ENCODE measurements at regions not wholly inside any gene's neighbourhood (a gene's known extent, or its start where the extent isn't known, plus 50 kb on each side); places are given as distances from the start of the nearest gene placed in this dataset.
"Not testable (repeated sequence)": the region's sequence is repeated elsewhere in the genome, so short reads cannot be mapped to it uniquely, and the experiment has no call there.

DNA sequence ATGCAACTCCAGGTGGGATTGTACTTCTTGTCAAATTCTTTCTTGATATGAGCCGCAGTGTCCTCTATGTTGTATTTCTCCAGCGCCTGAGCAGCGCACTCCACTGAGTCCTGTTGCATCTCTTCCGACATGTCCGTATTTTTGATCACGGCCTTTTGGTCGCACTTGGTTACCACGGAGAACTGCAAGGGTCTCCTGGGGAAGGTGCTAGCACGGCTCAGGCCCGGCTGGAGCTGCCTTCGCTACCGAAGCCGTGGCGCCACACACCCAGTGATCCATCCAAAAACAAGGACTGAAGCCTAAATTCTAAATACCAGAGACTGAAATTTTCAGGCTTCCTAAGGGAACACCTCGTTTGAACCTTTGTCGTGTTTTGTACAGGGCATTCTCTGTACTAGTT, 194.4 kb upstream of the SEMA3D start:
- ATAC-seq (no peak), DNase-seq (no peak)
- intact Hi-C loops (cut with DNase I, micrococcal nuclease) = no loop called here

DNA sequence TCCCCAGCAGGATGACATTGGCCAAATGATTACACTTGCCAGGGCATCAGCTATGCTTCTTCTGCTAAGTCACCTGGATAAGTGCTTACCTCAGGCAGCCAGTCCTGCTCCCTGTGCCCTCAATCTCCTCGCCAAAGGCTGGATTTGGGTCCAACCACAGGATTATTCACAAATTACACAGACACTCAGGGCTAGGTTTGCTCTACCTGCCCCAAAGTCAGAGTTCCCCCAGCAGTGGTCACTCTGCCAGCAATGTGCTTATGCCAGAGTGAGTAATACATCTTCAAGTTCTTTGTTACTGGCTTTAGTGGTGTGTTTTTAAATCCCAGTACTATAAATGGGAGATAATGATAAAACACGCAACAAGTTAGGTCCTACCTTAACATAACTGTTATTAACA, 189.7 kb upstream of the SEMA3D start:
- intact Hi-C loops (cut with DNase I, micrococcal nuclease) = no loop called here
- ATAC-seq (no peak), DNase-seq (no peak)

DNA sequence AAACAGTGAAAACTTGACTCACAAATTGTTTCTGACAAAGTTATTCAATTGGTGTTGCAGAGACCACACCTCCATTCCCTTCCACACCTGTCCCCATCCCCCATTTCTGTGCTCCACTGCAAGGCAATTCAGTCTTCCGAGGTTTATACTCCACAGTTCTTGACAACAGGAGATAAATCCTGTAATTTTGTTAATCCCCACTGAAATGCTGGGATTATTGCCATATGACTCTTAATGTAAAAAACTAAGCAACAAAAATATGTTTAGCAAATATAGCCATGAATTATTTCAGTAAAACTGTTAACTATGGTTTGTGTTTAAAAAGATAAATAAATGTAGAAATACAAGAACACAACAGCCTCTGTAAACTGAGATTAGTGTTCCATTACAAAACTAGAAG, 170.1 kb upstream of the SEMA3D start:
- DNase-seq (no peak), ATAC-seq (no peak)
- intact Hi-C loops (cut with DNase I, micrococcal nuclease) = no loop called here

DNA sequence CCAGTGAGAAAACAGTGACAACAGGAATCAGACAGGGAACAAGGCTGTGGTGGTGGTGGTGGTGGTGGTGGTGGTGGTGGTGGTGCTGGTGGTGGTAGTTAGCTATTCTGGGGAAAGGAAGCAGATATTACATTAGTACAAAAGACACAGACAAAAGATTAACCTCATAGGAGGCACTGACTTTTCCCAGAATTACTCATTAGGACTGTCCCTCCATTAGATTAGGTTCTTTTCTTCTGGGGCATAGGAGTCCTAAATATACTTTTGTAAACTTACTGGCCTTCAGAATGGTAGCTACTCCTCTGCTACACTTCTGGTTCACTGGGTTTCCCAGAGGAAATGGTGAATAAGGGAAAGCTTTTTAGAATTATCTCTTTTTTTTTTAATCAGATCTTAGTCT, 156.6 kb upstream of the SEMA3D start:
- intact Hi-C loops (cut with DNase I, micrococcal nuclease) = no loop called here
- ATAC-seq (no peak), DNase-seq (no peak)

DNA sequence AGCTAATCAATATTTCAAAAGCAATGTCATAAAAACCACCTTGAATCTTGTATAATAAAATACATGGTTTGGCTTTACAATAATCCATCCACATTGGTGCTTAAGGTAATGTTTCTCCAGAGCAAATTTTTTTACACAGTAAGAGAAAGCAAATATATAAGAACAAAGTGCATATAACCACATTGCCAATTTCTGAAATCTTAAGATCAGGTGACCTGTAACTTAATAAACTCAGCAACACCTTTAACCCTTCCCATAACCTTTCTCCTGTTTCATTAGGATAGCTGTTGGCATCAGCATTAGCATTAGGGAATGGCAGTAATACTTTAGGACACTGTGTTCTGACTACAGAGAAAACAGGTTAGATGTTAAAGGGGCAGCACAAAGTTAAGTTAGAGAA, 155.9 kb upstream of the SEMA3D start:
- intact Hi-C loops (cut with DNase I, micrococcal nuclease) = no loop called here
- DNase-seq = no peak
- ATAC-seq = no peak

DNA sequence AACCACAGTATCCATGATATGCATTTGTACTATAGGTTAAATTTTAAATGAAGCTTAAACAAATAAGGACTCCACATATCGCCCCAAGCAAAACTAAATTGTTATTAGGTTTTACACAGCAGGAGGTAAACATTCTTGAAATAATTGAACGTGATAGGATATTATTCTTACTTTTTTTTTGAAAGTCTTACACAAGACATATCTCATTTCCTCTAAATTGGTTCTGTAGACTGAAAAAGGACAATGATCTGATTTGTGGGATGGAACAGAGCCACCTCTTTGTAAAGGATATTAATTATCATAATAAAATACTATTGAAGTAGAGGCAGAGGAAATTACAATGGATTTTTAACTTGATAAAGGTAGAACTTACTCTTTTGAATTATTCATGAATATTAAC, 155.1 kb upstream of the SEMA3D start:
- DNase-seq (no peak), ATAC-seq (no peak)
- intact Hi-C loops (cut with DNase I, micrococcal nuclease) = no loop called here

DNA sequence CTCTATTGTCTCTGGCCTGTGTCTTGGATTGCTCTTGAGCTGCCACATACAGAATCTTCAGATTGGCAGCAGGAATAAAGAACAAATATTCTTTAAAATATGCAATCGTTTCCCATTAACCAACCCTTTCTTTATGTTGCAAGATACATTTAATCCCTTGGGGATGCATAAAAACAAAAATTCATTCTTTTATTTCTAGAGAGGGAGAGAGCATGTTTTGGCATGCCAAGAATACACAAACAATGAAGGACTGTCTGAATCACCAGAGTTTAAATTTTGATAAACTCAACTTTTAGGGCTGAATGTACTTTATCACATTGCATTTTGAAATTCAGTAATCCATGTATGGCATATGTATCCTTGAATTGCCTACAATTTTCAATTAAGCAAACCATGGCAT, 154.3 kb upstream of the SEMA3D start:
- ATAC-seq (no peak), DNase-seq (no peak)
- intact Hi-C loops (cut with DNase I, micrococcal nuclease) = no loop called here

DNA sequence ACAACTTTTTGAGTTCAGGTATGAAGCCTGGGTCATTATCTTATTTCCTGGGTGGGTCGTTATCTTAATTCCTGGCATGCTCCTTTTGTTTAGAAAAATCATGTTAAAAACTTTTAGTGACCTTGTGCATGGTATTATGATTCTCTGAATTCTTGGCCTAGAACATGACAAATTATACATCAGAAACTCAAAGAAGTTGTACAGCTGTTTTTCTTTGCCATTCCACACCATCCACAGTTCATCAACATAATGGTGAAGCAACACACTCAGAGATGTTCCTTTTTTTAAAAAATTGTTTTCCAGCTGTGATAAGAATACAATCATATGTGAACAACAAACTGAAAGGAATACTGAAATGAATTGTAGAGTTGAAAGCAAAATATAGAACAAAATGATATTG, 149.2 kb upstream of the SEMA3D start:
- DNase-seq = no peak
- intact Hi-C loops (cut with DNase I, micrococcal nuclease) = no loop called here
- ATAC-seq = no peak

DNA sequence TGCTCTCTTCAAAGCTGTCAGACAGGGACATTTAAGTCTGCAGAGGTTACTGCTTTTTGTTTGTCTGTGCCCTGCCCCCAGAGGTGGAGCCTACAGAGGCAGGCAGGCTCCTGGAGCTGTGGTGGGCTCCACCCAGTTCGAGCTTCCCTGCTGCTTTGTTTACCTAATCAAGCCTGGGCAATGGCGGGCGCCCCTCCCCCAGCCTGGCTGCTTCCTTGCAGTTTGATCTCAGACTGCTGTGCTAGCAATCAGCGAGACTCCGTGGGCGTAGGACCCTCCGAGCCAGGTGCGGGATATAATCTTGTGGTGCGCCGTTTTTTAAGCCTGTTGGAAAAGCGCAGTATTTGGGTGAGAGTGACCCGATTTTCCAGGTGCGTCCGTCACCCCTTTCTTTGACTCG, 148.3 kb upstream of the SEMA3D start:
- DNase-seq; intact Hi-C loops (cut with DNase I, micrococcal nuclease); ATAC-seq: not testable (repeated sequence)

DNA sequence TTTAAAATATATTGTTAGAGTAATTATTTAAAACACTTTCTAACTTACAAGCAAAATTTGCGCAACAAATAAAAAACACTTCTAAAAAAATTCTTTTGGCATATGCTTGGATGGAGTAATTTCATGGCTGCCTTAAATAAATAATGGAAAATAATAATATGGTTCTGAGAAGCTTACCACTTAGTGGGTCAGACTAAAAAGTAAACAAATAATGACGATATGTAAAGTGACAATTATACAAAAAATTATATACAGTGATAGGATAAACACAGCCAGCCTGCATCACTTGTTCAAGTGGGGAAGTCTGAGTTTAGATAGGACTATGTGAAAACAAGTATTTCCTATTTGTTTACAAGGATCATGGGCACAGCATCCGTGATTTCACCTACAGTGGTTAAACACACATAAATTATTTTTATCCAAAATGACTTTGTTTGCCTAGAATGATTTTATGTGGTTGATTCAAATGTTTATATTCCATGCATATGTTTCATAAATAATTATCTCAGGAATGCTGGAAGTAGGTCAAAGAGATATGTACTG, 141.7 kb upstream of the SEMA3D start:
- DNase-seq (no peak), ATAC-seq (no peak)
- intact Hi-C loops (cut with DNase I, micrococcal nuclease) = no loop called here

DNA sequence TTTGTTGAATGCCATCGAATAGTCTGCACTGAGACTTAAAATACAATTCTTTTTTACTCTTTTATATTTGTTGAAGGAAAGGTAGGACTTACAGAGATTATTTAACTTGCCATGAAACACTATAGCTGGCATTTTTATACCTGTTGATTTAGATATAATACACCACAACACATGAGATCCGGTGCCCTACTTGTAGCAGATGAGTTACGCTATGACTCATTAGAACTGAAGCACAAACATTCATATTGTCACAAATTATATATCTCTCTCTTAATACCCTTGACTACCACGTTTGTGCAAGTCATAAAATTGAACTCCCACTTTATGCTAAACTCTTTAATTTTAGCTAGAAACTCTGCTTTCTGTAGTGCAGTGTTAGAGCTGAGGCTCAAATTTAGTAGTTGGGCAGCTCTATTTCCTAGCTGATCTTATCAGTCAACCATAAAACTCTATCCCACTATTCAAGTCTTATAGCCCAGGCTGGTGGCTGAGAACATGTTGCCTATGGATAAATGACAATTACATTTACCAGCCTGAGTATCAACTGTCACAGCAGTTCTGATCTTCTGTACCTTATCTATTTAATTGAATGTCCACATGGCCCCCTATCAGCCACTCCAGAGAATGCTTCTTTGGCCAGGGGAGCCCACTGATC, 137.4 kb upstream of the SEMA3D start:
- intact Hi-C loops (cut with DNase I, micrococcal nuclease) = no loop called here
- DNase-seq = no peak
- ATAC-seq = no peak

DNA sequence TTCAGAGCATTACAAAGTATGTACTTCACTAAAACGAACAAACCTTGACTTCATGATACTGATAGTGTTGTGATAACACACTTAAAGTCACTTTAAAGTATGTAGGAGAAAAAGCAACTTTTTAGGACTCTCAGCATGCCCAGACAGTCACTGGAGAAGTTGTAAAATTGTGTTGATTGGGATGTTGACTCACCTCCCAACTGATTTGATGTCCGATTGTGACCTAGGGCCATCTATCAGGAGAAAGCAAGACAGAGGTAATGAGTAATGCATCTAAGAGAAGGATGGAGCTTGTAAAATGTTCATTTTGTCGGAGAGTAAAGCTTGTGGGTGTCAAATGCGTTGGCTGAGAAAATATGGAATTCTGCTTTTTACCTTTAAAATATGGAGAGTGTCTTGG, 135.4 kb upstream of the SEMA3D start:
- DNase-seq = no peak
- intact Hi-C loops (cut with DNase I, micrococcal nuclease) = no loop called here
- ATAC-seq = no peak

DNA sequence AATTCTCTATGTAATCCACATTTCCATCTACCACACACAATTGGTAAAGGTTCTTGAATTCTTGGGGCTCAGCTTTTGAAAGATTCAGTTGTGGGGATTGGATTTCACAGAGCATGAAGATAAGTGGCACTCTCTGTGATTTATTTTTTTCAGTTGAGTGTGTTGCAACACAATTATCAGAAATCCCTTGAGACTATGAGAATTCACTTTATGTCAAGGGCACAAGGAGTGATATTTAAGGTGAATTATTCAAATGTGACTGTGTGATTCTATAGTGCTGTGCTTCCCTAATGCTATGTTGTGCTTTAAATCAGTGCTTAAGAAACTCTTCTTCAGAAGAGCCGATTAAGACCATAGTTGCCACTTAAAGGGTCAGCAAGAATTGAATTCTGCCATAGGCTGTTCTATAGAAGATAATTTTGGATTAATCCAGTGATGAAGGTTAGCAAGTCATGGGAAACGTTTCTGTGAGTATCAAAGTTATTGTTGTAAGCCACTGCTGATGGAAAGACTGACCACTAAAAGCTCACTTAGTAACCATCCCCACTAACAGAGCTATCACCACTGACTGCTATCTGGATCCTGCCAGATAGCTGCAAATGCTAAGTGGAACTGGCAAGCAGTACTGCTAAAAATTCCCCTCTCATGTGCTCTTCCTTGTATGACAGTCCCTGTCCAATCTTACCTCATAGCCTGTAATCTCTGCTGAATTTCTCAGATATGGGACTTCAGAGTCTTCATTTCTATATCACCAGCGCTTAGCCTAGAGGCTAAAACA, 134.0 kb upstream of the SEMA3D start:
- DNase-seq (no peak), ATAC-seq (no peak)
- intact Hi-C loops (cut with DNase I, micrococcal nuclease) = no loop called here

DNA sequence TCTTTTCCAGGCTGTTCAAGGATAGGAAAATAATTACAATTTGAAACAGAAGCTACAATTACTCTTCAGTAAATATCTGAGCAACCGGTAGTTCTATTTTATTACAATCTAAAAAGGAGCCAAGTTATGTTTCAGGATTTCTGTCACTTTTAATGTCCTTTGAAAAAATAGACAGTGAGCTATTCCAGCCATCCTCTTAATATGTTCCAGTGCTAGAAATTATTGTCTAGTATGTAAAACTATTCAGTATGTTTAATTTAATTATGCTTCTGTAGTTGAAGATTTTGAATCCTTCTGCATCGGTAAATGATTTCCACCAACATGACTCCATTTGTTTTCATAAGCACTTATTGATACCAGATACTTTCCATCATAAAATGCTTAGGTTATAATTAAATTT, 129.6 kb upstream of the SEMA3D start:
- ATAC-seq (no peak), DNase-seq (no peak)
- intact Hi-C loops (cut with DNase I, micrococcal nuclease) = no loop called here

DNA sequence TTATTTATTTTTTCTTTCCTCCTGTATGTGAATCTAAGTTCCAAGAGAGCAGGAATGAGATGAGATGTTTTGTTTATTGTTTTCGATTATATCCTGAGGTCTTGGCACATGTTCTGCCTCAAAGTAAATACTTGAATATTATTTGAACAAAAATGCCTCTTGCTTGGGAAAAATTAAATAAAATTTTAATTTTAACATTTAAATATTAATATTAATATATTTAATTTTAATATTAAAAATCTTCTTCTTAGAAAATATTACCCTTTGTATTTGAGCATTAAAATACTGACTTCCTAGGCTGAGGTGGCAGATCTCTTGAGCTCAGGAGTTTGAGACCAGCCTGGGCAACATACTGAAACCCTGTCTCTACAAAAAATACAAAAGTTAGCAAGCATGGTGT, 123.4 kb upstream of the SEMA3D start:
- no peak for ATAC-seq
- no peak for DNase-seq
- intact Hi-C loops (cut with DNase I, micrococcal nuclease) = no loop called here

DNA sequence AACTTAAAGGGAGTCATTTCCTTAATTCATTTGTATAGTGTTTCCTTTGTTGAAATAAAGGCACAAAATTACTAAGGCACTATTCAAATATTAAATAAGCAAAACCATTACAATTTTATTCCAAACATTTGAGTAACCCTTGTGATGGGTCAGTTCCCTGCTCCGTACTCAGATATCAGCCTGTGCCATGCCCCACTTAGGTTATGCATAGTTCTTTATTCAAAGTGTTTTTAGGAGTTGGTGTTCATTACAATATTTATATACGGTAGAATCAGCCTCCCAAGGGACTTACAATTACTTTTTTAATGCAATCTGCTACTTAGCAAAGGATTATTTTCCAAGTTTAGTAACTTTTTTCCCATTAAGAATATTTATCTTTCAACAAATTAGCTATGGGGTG, 119.3 kb upstream of the SEMA3D start:
- intact Hi-C loops (cut with DNase I, micrococcal nuclease) = no loop called here
- no peak for DNase-seq
- no peak for ATAC-seq

DNA sequence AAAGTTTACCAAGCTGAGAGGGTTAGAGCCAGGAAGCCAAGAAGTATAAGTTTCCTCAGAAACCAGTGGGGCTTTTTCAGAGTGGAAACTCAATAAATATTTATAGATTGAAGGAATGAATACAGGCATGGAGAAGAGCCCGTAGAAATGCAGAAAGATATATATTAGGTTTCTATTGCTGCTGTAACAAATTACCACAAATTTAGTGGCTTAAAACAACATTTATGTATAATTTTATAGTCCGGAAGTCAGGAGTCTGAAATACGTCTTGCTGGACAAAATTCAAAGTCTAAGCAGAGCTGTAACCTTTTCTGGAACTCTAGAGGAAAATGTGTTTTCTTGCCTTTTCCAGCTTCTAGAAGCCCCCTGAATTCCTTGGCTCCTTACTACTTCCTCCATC, 107.3 kb upstream of the SEMA3D start:
- DNase-seq (no peak), ATAC-seq (no peak)
- intact Hi-C loops (cut with DNase I, micrococcal nuclease) = no loop called here

DNA sequence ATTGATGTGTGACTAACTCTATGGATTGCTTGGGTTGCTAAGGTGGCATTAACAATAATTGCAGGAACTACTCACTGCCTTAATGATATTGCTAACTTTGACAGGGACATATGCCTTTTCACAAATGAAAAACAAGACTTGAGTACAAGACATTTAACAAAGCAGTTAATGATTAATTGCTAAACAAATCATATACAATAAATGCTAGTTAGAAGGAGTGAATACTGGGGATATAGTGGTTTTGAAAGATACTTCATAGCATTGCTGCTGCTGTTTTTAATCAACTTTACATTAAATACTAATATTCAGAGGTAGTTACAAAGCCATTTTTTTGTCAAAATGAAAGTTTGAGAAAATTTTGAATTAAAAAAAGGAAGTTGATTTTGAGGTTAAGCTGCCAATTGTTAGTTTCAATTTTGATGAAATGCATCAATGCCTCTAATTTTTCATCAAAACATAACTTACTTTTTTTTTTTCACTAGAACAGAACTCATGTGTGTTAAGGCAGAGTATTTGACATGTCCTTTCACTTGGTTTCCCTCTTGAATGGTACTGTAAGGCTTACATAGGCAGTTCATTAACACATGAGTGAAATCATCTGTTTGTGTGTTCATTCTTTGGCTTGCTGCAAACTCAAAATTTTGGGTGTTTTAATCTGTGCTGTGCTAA, 106.2 kb upstream of the SEMA3D start:
- no peak for ATAC-seq
- intact Hi-C loops (cut with DNase I, micrococcal nuclease) = no loop called here
- no peak for DNase-seq

DNA sequence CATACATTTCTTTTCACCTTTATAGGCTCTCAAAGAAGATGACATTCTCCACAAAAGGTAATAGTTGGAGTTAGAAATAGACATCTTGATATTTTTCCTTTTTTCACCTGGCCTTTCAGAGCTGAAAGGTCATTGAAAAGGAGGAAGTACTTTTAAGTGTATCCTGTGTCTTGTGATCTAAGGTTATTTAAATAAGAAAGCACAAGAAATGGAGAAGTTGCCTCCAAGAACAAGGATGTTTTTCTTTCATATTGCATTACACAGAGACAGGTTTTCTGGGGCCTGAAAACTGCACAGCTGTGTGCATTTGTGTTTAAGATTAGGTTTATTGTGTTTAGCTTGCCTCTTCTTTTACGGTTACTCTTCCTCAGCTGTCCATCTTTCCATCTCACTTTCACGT, 103.4 kb upstream of the SEMA3D start:
- intact Hi-C loops (cut with DNase I, micrococcal nuclease) = no loop called here
- no peak for DNase-seq
- ATAC-seq = no peak

DNA sequence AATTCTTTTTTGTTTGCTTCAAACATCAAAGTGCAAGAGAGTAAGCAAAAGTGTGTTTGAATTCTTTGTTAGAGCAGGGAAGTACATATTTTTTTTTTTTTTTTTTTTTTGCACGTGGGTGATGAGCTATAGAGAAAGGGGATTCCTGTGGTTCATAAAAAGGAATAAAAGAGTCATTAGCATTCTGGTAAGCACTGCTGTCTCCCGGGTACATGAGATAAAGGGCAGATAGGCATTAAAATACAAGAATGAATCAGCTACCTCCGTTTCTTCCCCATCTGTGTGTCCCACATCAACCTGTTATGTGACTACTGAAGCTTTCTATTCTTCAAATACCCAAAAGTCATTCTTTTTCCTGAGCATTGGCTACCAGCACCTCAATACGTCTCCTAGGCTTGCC, 102.4 kb upstream of the SEMA3D start:
- ATAC-seq (no peak), DNase-seq (no peak)
- intact Hi-C loops (cut with DNase I, micrococcal nuclease) = no loop called here

All from left colon (tissue), 2 donors.